HepG2 (cell line): ENCODE measurements at regions not wholly inside any gene's neighbourhood (a gene's known extent, or its start where the extent isn't known, plus 50 kb on each side); places are given as distances from the start of the nearest gene placed in this dataset.

Experiments used
- ATAC-seq: fragments of 200-7000 bp; cut with Tn5 transposase; 3 replicates; pipeline ENCODE4 v1.9.1; 2020; ENCODE audit warnings: mild to moderate bottlenecking, moderate library complexity
- BruUV-seq: library from RNA; stranded (reverse); fragments of 400-500 nt; replicated peaks from 2 replicates; lab custom pipeline; 2021; lab: Mats Ljungman, UMichigan
- CTCF ChIA-PET: fragments of 300-600 bp; formaldehyde crosslinking; extraction: SDS; loops from one replicate; lab custom pipeline; 2021; ENCODE audit warnings: low total read pairs, inconsistent platforms, low intra/inter-chr PET ratio; lab: Yijun Ruan, JAX
- POLR2A ChIA-PET: fragments of 350-600 bp; sonication (Branson Sonifier 250); formaldehyde crosslinking; loops from one replicate; lab custom pipeline; 2020; ENCODE audit warnings: antibody characterized with exemption, inconsistent platforms; lab: Yijun Ruan, JAX
- DNase-seq: peaks from one replicate; pipeline ENCODE4 v3.0.0-alpha.2; 2015; ENCODE audit warnings: low spot score
- FAIRE-seq: peaks from 3 replicates; lab custom pipeline; 2011; peaks lifted over from hg19 to GRCh38; lab: Jason Lieb, UNC
- H2AFZ ChIP-seq: one replicate; pipeline ENCODE4 v1.6.1; 2011; ENCODE audit warnings: low read length, inconsistent platforms
- H3K27ac ChIP-seq: fragments of 300-600 bp; 3 replicates; pipeline ENCODE4 v1.8.0; 2011; ENCODE audit warnings: mixed run types, mild to moderate bottlenecking, mixed read lengths, low read length, inconsistent platforms; ENCODE audit not compliant: insufficient read depth; ENCODE audit errors: extremely low read length
- H3K27me3 ChIP-seq, 2 experiments: fragments of 200-600 bp in 1 of 2; 2 replicates in 1 of 2; 3 replicates in 1 of 2; pipeline versions ENCODE4 v1.6.0 to v1.8.0; 2011; ENCODE audit warnings: low read length in 2 of 2, mild to moderate bottlenecking in 2 of 2, moderate library complexity in 2 of 2, inconsistent platforms in 1 of 2; ENCODE audit not compliant: insufficient read depth in 2 of 2, control insufficient read depth in 1 of 2
- H3K36me3 ChIP-seq, 2 experiments: fragments of 200-600 bp in 1 of 2; replicated peaks in 1 of 2; 2 replicates in 1 of 2; 3 replicates in 1 of 2; pipeline versions ENCODE4 v1.5.1 to v1.8.0; 2011; ENCODE audit warnings: low read length in 2 of 2, inconsistent platforms in 1 of 2; ENCODE audit not compliant: insufficient read depth in 2 of 2, control insufficient read depth in 1 of 2
- H3K4me1 ChIP-seq: 2 replicates; pipeline ENCODE4 v1.5.1; 2012; ENCODE audit warnings: low read length, inconsistent platforms; ENCODE audit not compliant: insufficient read depth
- H3K4me2 ChIP-seq: 2 replicates; pipeline ENCODE4 v1.6.0; 2011; ENCODE audit warnings: low read depth, low read length, inconsistent platforms
- H3K4me3 ChIP-seq, 3 experiments: fragments of 200-600 bp in 1 of 3; sonication (generic), shearing (Covaris generic) in 1 of 3; replicated peaks in 1 of 3; 2 replicates each; pipeline ENCODE4 v1.5.1; 2011 to 2016; ENCODE audit warnings: low read length in 3 of 3, inconsistent platforms in 2 of 3, low read depth in 2 of 3, mild to moderate bottlenecking in 2 of 3, control low read depth in 1 of 3, mixed read lengths in 1 of 3; ENCODE audit not compliant: insufficient read depth in 1 of 3
- H3K79me2 ChIP-seq: one replicate; pipeline ENCODE4 v1.6.1; 2011; ENCODE audit warnings: low read length, inconsistent platforms; ENCODE audit not compliant: insufficient read depth
- H3K9ac ChIP-seq: 2 replicates; pipeline ENCODE4 v1.6.0; 2011; ENCODE audit warnings: mild to moderate bottlenecking, low read depth, low read length, inconsistent platforms; ENCODE audit not compliant: insufficient read depth
- H3K9me3 ChIP-seq: 2 replicates; pipeline ENCODE4 v1.5.1; 2012; ENCODE audit warnings: mild to moderate bottlenecking, low read length
- H4K20me1 ChIP-seq: 2 replicates; pipeline ENCODE4 v1.6.0; 2011; ENCODE audit warnings: inconsistent platforms, mild to moderate bottlenecking, low read length, moderate library complexity; ENCODE audit not compliant: insufficient read depth
- AGO2 ChIP-seq: fragments of 200-400 bp; formaldehyde crosslinking; optimal IDR thresholded peaks from 2 replicates; pipeline ENCODE3; 2017; ENCODE audit warnings: mild to moderate bottlenecking, low read depth, low read length, moderate library complexity
- POGZ ChIP-seq: sonication (generic); formaldehyde crosslinking; IDR thresholded peaks from 2 replicates; pipeline ENCODE4 v1.4.0; 2020; ENCODE audit warnings: mild to moderate bottlenecking, missing genetic modification reagents
- ZBTB7B ChIP-seq: sonication (generic); formaldehyde crosslinking; IDR thresholded peaks from 2 replicates; pipeline ENCODE4 v1.4.0; 2020; ENCODE audit warnings: missing genetic modification reagents
- ZNF331 ChIP-seq: sonication (generic); formaldehyde crosslinking; IDR thresholded peaks from 2 replicates; pipeline ENCODE4 v1.4.0; 2020; ENCODE audit warnings: missing genetic modification reagents
- ZNF75D ChIP-seq: sonication (generic); formaldehyde crosslinking; IDR thresholded peaks from 2 replicates; pipeline ENCODE4 v1.8.1; 2023; ENCODE audit warnings: missing genetic modification reagents, mild to moderate bottlenecking, borderline replicate concordance
- ZNF773 ChIP-seq: sonication (generic); formaldehyde crosslinking; IDR thresholded peaks from 2 replicates; pipeline ENCODE4 v1.4.0; 2020; ENCODE audit warnings: missing genetic modification reagents, borderline replicate concordance
- ZNF792 ChIP-seq: IDR thresholded peaks from 2 replicates; pipeline ENCODE4 v1.6.1; 2016
- in situ Hi-C: cut with HindIII; loops from 2 replicates; pipeline ENCODE4 v1.10.0; 2017; ENCODE audit warnings: low pct_unique_long_range_greater_than_20kb; ENCODE audit not compliant: extremely low pct_ligation_motif_present
- intact Hi-C: fragments of 100-400 bp; cut with micrococcal nuclease; formaldehyde crosslinking; loops from one replicate; pipeline ENCODE4 v1.10.0; 2022; ENCODE audit not compliant: unreplicated experiment
- TF ChIP-seq, protein P1 (sequence below): IDR thresholded peaks from 2 replicates; pipeline ENCODE4 v1.6.1; 2012; ENCODE audit warnings: inconsistent platforms

DNA sequence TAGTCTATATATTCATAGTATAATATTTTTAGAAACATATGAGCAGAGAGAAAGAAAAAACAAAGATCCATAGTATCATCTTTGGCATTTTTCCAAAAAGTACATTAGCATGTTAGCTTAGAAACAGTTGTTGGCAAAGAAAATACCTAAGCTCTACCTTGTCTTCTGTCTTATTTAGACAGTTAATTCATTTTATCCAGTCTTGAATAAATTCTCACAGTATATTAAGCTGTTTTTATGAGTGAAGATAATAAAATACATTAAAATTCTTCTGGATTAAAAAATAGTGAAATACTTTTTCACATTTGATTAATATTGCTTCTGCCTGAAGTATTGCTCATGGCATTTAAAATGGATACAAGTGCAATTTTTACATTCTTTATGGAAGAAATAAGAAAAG is 145.2 kb downstream of the ZIC1 start:
- Histone ChIP-seq H3K9me3 (no peaks in the 10 kb centered on the region), H4K20me1 (no peaks in the 10 kb centered on the region), H3K27ac (no peak overlapping the region), H3K27me3 (no peaks in the 10 kb centered on the region), H3K4me1 (no peaks in the 10 kb centered on the region), H3K4me3 (no peak overlapping the region), H3K79me2 (no peaks in the 10 kb centered on the region), H3K36me3 (no peaks in the 10 kb centered on the region), H2AFZ (no peak overlapping the region), H3K4me2 (no peak overlapping the region), H3K9ac (no peak overlapping the region)
- FAIRE-seq (no peak), ATAC-seq (no peak), DNase-seq (no peak)
- in situ Hi-C loops = no loop called here
- ChIA-PET POLR2A (no interaction called here), CTCF (no interaction called here)
- no TSS peak for BruUV-seq
- intact Hi-C loops = no loop called here
- TF ChIP-seq AGO2 = no peak

GRCh38 chr3:147572970-147573340 is 163.8 kb downstream of the ZIC1 start:
- H3K4me3 ChIP-seq = no peak overlapping the region
- no peaks in the 10 kb centered on the region for H3K27me3 ChIP-seq
- ATAC-seq (no peak), FAIRE-seq (no peak), DNase-seq (no peak)
- TF ChIP-seq ZBTB7B (no peak), ZNF792 (no peak), ZNF773 (CRISPR knock-in tag) (no peak), ZNF331 (CRISPR knock-in tag) (no peak), ZNF75D (CRISPR knock-in tag) (no peak), POGZ (CRISPR knock-in tag) (no peak)
- TF ChIP-seq, protein P1, sequence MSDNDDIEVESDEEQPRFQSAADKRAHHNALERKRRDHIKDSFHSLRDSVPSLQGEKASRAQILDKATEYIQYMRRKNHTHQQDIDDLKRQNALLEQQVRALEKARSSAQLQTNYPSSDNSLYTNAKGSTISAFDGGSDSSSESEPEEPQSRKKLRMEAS = no peak
- no peak overlapping the region for H3K4me2 ChIP-seq
- in situ Hi-C loops = no loop called here
- H3K79me2 ChIP-seq = no peaks in the 10 kb centered on the region
- H3K36me3 ChIP-seq = no peaks in the 10 kb centered on the region
- no peaks in the 10 kb centered on the region for H4K20me1 ChIP-seq
- H2AFZ ChIP-seq = no peak overlapping the region
- no peaks in the 10 kb centered on the region for H3K4me1 ChIP-seq
- ChIA-PET POLR2A (no interaction called here), CTCF (no interaction called here)
- no peaks in the 10 kb centered on the region for H3K9me3 ChIP-seq
- intact Hi-C loops = no loop called here
- BruUV-seq = no TSS peak
- H3K9ac ChIP-seq = no peak overlapping the region
- no peak overlapping the region for H3K27ac ChIP-seq
